Liver (tissue), 8 donors: ENCODE measurements at regions not wholly inside any gene's neighbourhood (a gene's known extent, or its start where the extent isn't known, plus 50 kb on each side); places are given as distances from the start of the nearest gene placed in this dataset.

Experiments used
- DNase-seq: peaks from one replicate; pipeline ENCODE4 v3.0.0-alpha.2; 2017; ENCODE audit warnings: low spot score
- H3K27ac ChIP-seq, 2 donors: one replicate each; pipeline ENCODE4 v1.7.0; 2013; ENCODE audit warnings: inconsistent platforms in 2 of 2, low read length in 2 of 2, control low read depth in 1 of 2, low read depth in 1 of 2, mild to moderate bottlenecking in 1 of 2
- H3K27me3 ChIP-seq, 4 donors: one replicate each; pipeline versions ENCODE4 v1.6.1 to v1.7.0; 2013; ENCODE audit warnings: low read length in 3 of 4, inconsistent platforms in 1 of 4, mild to moderate bottlenecking in 1 of 4, moderate library complexity in 1 of 4; ENCODE audit not compliant: control insufficient read depth in 4 of 4, insufficient read depth in 4 of 4
- H3K36me3 ChIP-seq, 4 donors: one replicate each; pipeline versions ENCODE4 v1.6.1 to v1.7.0; 2013; ENCODE audit warnings: low read length in 3 of 4, mild to moderate bottlenecking in 3 of 4, low read depth in 1 of 4, moderate library complexity in 1 of 4; ENCODE audit not compliant: control insufficient read depth in 4 of 4, insufficient read depth in 3 of 4
- H3K4me1 ChIP-seq, 4 donors: one replicate each; pipeline versions ENCODE4 v1.6.1 to v1.7.0; 2013; ENCODE audit warnings: low read length in 3 of 4, mild to moderate bottlenecking in 3 of 4, moderate library complexity in 1 of 4; ENCODE audit not compliant: control insufficient read depth in 4 of 4, insufficient read depth in 4 of 4
- H3K4me3 ChIP-seq, 3 donors: one replicate each; pipeline versions ENCODE4 v1.6.1 to v1.7.0; 2013; ENCODE audit warnings: low read length in 3 of 3, control low read depth in 1 of 3, low read depth in 1 of 3, mild to moderate bottlenecking in 1 of 3
- H3K9ac ChIP-seq, 2 donors: one replicate each; pipeline ENCODE4 v1.7.0; 2013; ENCODE audit warnings: low read length in 2 of 2, mild to moderate bottlenecking in 2 of 2, moderate library complexity in 2 of 2, control low read depth in 1 of 2, low read depth in 1 of 2
- H3K9me3 ChIP-seq, 4 donors: one replicate each; pipeline versions ENCODE4 v1.6.1 to v1.7.0; 2013; ENCODE audit warnings: low read length in 3 of 4; ENCODE audit not compliant: control insufficient read depth in 4 of 4
- EGR1 ChIP-seq, 2 donors: IDR thresholded peaks; 2 replicates each; pipeline ENCODE4 v1.6.1; 2016 to 2018; ENCODE audit warnings: antibody characterized with exemption in 2 of 2, low read depth in 2 of 2
- FOXA1 ChIP-seq: IDR thresholded peaks from 2 replicates; pipeline ENCODE4 v1.6.1; 2016; ENCODE audit warnings: antibody characterized with exemption
- GABPA ChIP-seq, 2 donors: IDR thresholded peaks in 1 of 2; conservative IDR thresholded peaks in 1 of 2; 2 replicates each; pipeline ENCODE4 v1.6.1; 2016; ENCODE audit warnings: antibody characterized with exemption in 2 of 2, mild to moderate bottlenecking in 1 of 2, moderate library complexity in 1 of 2
- HNF4A ChIP-seq, 2 donors: conservative IDR thresholded peaks; 2 replicates each; pipeline ENCODE4 v1.6.1; 2016; ENCODE audit warnings: antibody characterized with exemption in 2 of 2, mild to moderate bottlenecking in 2 of 2
- HNF4G ChIP-seq: IDR thresholded peaks from 2 replicates; pipeline ENCODE4 v1.6.1; 2016; ENCODE audit warnings: antibody characterized with exemption
- JUND ChIP-seq, 2 donors: IDR thresholded peaks; 2 replicates each; pipeline ENCODE4 v1.6.1; 2016; ENCODE audit warnings: antibody characterized with exemption in 2 of 2
- NR2F2 ChIP-seq: IDR thresholded peaks from 2 replicates; pipeline ENCODE4 v1.6.1; 2016; ENCODE audit warnings: antibody characterized with exemption
- RAD21 ChIP-seq, 2 donors: IDR thresholded peaks; 2 replicates each; pipeline ENCODE4 v1.6.1; 2016; ENCODE audit warnings: antibody characterized with exemption in 2 of 2, mild to moderate bottlenecking in 2 of 2
- SP1 ChIP-seq: IDR thresholded peaks from 2 replicates; pipeline ENCODE4 v1.6.1; 2018; ENCODE audit warnings: antibody characterized with exemption, mild to moderate bottlenecking
- TAF1 ChIP-seq: conservative IDR thresholded peaks from 2 replicates; pipeline ENCODE4 v1.6.1; 2016; ENCODE audit warnings: antibody characterized with exemption, mild to moderate bottlenecking
- YY1 ChIP-seq: IDR thresholded peaks from 2 replicates; pipeline ENCODE4 v1.6.1; 2016; ENCODE audit warnings: antibody characterized with exemption, mild to moderate bottlenecking
- WGBS: extraction: QIAGEN DNeasy Blood & Tissue Kit; methylation state at CpG from one replicate; pipeline ENCODE4 v1.1.7; 2013; 5-methylcytosine and 5-hydroxymethylcytosine counted together
- TF ChIP-seq, protein P1 (sequence below): IDR thresholded peaks from 2 replicates; pipeline ENCODE4 v1.6.1; 2016; ENCODE audit warnings: antibody characterized with exemption
- TF ChIP-seq, protein P2 (sequence below): IDR thresholded peaks from 2 replicates; pipeline ENCODE4 v1.6.1; 2016; ENCODE audit warnings: antibody characterized with exemption, mild to moderate bottlenecking
- TF ChIP-seq, protein P3 (sequence below): IDR thresholded peaks from 2 replicates; pipeline ENCODE4 v1.6.1; 2016; ENCODE audit warnings: antibody characterized with exemption
- TF ChIP-seq, protein P4 (sequence below): fragments of 150-350 bp; IDR thresholded peaks from 2 replicates; pipeline ENCODE4 v1.5.1; 2017; ENCODE audit warnings: improper control_type of control experiment, low read depth, low read length; ENCODE audit not compliant: missing input control
- TF ChIP-seq, protein P5 (sequence below): IDR thresholded peaks from 2 replicates; pipeline ENCODE4 v1.6.1; 2016; ENCODE audit warnings: antibody characterized with exemption
- donor health status: healthy.
- donor health status: healthy.
- donor health status: healthy.
- donor health status: healthy.
- donor health status: healthy.

DNA sequence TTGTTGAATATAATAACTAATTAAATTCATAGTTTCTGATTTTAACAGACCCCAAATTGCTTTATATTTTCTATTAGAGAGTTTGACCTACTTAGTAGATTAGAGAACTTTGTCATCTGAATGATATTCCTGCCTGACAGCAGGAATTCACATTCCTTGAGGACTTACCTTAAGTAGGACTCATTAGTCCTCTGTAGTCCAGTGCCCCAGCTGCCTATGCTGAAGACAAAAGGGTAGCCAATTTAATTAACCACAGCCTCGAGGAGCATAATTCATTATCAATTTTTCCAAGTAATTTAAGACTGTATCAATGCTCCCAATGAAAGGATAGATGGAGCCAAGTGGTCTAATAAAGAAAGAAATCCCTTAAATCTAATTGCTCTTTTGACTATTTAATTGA lies 1405.0 kb upstream of the IGFBP7 start (continued):
- TF ChIP-seq, protein P1, sequence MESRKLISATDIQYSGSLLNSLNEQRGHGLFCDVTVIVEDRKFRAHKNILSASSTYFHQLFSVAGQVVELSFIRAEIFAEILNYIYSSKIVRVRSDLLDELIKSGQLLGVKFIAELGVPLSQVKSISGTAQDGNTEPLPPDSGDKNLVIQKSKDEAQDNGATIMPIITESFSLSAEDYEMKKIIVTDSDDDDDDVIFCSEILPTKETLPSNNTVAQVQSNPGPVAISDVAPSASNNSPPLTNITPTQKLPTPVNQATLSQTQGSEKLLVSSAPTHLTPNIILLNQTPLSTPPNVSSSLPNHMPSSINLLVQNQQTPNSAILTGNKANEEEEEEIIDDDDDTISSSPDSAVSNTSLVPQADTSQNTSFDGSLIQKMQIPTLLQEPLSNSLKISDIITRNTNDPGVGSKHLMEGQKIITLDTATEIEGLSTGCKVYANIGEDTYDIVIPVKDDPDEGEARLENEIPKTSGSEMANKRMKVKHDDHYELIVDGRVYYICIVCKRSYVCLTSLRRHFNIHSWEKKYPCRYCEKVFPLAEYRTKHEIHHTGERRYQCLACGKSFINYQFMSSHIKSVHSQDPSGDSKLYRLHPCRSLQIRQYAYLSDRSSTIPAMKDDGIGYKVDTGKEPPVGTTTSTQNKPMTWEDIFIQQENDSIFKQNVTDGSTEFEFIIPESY: no peak
- TF ChIP-seq NR2F2: no peak
- no peak for TF ChIP-seq HNF4A (conservative IDR thresholded peaks at IDR 0.05)

DNA sequence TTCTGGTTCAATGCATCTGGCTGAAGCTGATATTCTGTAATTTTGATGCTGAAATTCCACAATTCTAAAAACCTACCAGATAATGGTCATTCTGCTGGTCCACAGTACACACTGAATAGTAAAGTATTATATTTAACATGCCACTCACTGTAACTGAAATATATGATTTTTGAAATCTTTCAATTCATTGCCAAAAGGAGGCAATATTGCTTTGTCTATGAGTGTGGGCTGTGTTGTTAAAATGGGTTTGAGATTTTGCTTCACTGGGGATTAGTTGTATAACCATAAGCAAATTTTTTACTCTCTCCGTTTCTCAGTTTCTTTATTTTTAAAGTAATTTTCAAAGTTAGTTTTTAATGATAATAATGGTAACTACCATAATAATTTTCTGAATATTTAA lies 1404.1 kb upstream of the IGFBP7 start:
- TF ChIP-seq, protein P2, sequence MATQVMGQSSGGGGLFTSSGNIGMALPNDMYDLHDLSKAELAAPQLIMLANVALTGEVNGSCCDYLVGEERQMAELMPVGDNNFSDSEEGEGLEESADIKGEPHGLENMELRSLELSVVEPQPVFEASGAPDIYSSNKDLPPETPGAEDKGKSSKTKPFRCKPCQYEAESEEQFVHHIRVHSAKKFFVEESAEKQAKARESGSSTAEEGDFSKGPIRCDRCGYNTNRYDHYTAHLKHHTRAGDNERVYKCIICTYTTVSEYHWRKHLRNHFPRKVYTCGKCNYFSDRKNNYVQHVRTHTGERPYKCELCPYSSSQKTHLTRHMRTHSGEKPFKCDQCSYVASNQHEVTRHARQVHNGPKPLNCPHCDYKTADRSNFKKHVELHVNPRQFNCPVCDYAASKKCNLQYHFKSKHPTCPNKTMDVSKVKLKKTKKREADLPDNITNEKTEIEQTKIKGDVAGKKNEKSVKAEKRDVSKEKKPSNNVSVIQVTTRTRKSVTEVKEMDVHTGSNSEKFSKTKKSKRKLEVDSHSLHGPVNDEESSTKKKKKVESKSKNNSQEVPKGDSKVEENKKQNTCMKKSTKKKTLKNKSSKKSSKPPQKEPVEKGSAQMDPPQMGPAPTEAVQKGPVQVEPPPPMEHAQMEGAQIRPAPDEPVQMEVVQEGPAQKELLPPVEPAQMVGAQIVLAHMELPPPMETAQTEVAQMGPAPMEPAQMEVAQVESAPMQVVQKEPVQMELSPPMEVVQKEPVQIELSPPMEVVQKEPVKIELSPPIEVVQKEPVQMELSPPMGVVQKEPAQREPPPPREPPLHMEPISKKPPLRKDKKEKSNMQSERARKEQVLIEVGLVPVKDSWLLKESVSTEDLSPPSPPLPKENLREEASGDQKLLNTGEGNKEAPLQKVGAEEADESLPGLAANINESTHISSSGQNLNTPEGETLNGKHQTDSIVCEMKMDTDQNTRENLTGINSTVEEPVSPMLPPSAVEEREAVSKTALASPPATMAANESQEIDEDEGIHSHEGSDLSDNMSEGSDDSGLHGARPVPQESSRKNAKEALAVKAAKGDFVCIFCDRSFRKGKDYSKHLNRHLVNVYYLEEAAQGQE: no peak
- TF ChIP-seq, protein P3, sequence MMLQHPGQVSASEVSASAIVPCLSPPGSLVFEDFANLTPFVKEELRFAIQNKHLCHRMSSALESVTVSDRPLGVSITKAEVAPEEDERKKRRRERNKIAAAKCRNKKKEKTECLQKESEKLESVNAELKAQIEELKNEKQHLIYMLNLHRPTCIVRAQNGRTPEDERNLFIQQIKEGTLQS: no peak
- no peak for TF ChIP-seq EGR1 (IDR thresholded peaks at IDR 0.05; ENCODE audit: low read depth in 2 of 2)
- no peak for TF ChIP-seq SP1
- no peak for TF ChIP-seq TAF1
- TF ChIP-seq GABPA (IDR thresholded peaks at IDR 0.05 in 1 of 2, conservative IDR thresholded peaks at IDR 0.05 in 1 of 2): no peak
- TF ChIP-seq YY1: no peak
- no peak overlapping the region for H3K4me3 ChIP-seq
- H3K27me3 ChIP-seq: no peaks in the 10 kb centered on the region
- WGBS: 65% methylated on average over 1 of the region's 1 CpG
- no peak overlapping the region for H3K27ac ChIP-seq
- no peaks in the 10 kb centered on the region for H3K9me3 ChIP-seq
- no peak overlapping the region for H3K9ac ChIP-seq
- no peaks in the 10 kb centered on the region for H3K36me3 ChIP-seq
- H3K4me1 ChIP-seq: peaks cover 0 to 1% (median 0%) of the 10 kb centered on the region in 4 donors
- no peak for DNase-seq

DNA sequence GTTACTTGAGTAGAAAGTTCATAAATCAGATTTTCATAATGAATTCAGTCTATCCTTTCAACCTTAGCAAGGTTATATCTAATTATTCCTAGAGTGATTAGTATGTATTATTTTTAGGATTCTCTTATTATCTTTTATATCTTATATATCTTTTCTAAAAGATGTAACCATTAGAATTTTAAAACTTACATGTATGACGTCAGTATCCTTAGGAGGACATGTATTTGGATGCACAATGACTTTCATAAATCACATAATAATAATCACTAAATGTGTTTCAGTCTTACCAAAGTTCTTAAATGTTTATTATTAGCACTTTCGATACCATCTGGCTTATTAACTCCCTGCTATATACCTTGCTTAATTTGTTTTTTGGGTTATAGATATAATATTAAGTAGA lies 1400.5 kb upstream of the IGFBP7 start:
- no peaks in the 10 kb centered on the region for H3K9me3 ChIP-seq
- no peaks in the 10 kb centered on the region for H3K36me3 ChIP-seq
- no peak overlapping the region for H3K9ac ChIP-seq
- no peak overlapping the region for H3K4me3 ChIP-seq
- peaks cover 0 to 1% (median 0%) of the 10 kb centered on the region in 4 donors for H3K4me1 ChIP-seq
- DNase-seq: no peak
- no peaks in the 10 kb centered on the region for H3K27me3 ChIP-seq
- 69% methylated on average over 2 of the region's 2 CpGs for WGBS
- no peak overlapping the region for H3K27ac ChIP-seq
- TF ChIP-seq, protein P1: no peak
- TF ChIP-seq JUND (IDR thresholded peaks at IDR 0.05) (no peak), HNF4A (conservative IDR thresholded peaks at IDR 0.05) (no peak), EGR1 (IDR thresholded peaks at IDR 0.05; ENCODE audit: low read depth in 2 of 2) (no peak), HNF4G (no peak), GABPA (IDR thresholded peaks at IDR 0.05 in 1 of 2, conservative IDR thresholded peaks at IDR 0.05 in 1 of 2) (no peak), FOXA1 (no peak), RAD21 (IDR thresholded peaks at IDR 0.05) (no peak), TAF1 (no peak), NR2F2 (no peak), SP1 (no peak)
- TF ChIP-seq, protein P3: no peak
- TF ChIP-seq, protein P4, sequence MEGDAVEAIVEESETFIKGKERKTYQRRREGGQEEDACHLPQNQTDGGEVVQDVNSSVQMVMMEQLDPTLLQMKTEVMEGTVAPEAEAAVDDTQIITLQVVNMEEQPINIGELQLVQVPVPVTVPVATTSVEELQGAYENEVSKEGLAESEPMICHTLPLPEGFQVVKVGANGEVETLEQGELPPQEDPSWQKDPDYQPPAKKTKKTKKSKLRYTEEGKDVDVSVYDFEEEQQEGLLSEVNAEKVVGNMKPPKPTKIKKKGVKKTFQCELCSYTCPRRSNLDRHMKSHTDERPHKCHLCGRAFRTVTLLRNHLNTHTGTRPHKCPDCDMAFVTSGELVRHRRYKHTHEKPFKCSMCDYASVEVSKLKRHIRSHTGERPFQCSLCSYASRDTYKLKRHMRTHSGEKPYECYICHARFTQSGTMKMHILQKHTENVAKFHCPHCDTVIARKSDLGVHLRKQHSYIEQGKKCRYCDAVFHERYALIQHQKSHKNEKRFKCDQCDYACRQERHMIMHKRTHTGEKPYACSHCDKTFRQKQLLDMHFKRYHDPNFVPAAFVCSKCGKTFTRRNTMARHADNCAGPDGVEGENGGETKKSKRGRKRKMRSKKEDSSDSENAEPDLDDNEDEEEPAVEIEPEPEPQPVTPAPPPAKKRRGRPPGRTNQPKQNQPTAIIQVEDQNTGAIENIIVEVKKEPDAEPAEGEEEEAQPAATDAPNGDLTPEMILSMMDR: no peak
- TF ChIP-seq, protein P5, sequence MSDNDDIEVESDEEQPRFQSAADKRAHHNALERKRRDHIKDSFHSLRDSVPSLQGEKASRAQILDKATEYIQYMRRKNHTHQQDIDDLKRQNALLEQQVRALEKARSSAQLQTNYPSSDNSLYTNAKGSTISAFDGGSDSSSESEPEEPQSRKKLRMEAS: no peak
